ENCODE measurements at regions not wholly inside any gene's neighbourhood (a gene's known extent, or its start where the extent isn't known, plus 50 kb on each side); places are given as distances from the start of the nearest gene placed in this dataset.

GRCh38 chr10:111458256-111458655, 381.4 kb downstream of the ADRA2A start:
- no peaks in the 10 kb centered on the region for H3K9me3 ChIP-seq
- H3K4me1 ChIP-seq, result peaks cover 0 to 16% (median 0%) of the 10 kb centered on the region in 4 donors
- no peaks in the 10 kb centered on the region for H3K27me3 ChIP-seq
- WGBS, 2 donors, result 54 to 56% methylated on average over 1 of the region's 1 CpG
- TF ChIP-seq EP300 (IDR thresholded peaks at IDR 0.05), result no peak
- TF ChIP-seq POLR2A (IDR thresholded peaks at IDR 0.05), result no peak
- TF ChIP-seq CTCF (IDR thresholded peaks at IDR 0.05), result no peak
- no peaks in the 10 kb centered on the region for H3K36me3 ChIP-seq
- DNase-seq (ENCODE audit: low spot score in 2 of 2), result no peak
- H3K4me3 ChIP-seq, result no peak overlapping the region
- H3K27ac ChIP-seq, result no peak overlapping the region

- WGBS, 2 donors, result 88 to 91% methylated on average over 2 of the region's 2 CpGs
- Histone ChIP-seq H3K4me3 (no peak overlapping the region), H3K36me3 (no peaks in the 10 kb centered on the region)
These were observed 383.1 kb downstream of the ADRA2A start for GRCh38 chr10:111459967-111460366.

GRCh38 chr10:111472445-111472844, 395.6 kb downstream of the ADRA2A start:
- Histone ChIP-seq H3K9me3 (no peaks in the 10 kb centered on the region), H3K4me1 (no peaks in the 10 kb centered on the region), H3K4me3 (no peak overlapping the region), H3K27ac (no peak overlapping the region), H3K27me3 (no peaks in the 10 kb centered on the region), H3K36me3 (no peaks in the 10 kb centered on the region)
- WGBS, 2 donors, result 85 to 93% methylated on average over 7 of the region's 7 CpGs
- no peak for TF ChIP-seq CTCF (IDR thresholded peaks at IDR 0.05)
- no peak for TF ChIP-seq POLR2A (IDR thresholded peaks at IDR 0.05)
- TF ChIP-seq EP300 (IDR thresholded peaks at IDR 0.05), result no peak
- no peak for DNase-seq (ENCODE audit: low spot score in 2 of 2)

More at GRCh38 chr10:111459967-111460366, 383.1 kb downstream of the ADRA2A start:
- TF ChIP-seq CTCF (IDR thresholded peaks at IDR 0.05) (no peak), EP300 (IDR thresholded peaks at IDR 0.05) (no peak), POLR2A (IDR thresholded peaks at IDR 0.05) (no peak)
- no peak for DNase-seq (ENCODE audit: low spot score in 2 of 2)
- no peak overlapping the region for H3K27ac ChIP-seq
- H3K9me3 ChIP-seq, result no peaks in the 10 kb centered on the region
- peaks cover 0 to 16% (median 0%) of the 10 kb centered on the region in 4 donors for H3K4me1 ChIP-seq
- no peaks in the 10 kb centered on the region for H3K27me3 ChIP-seq

GRCh38 chr10:111473361-111473760, 396.5 kb downstream of the ADRA2A start:
- H3K9me3 ChIP-seq, result no peaks in the 10 kb centered on the region
- no peak overlapping the region for H3K27ac ChIP-seq
- WGBS, 2 donors, result 67% methylated on average over 3 of the region's 3 CpGs
- H3K4me3 ChIP-seq, result no peak overlapping the region
- no peaks in the 10 kb centered on the region for H3K36me3 ChIP-seq
- no peak for TF ChIP-seq CTCF (IDR thresholded peaks at IDR 0.05)
- no peak for TF ChIP-seq POLR2A (IDR thresholded peaks at IDR 0.05)
- no peak for TF ChIP-seq EP300 (IDR thresholded peaks at IDR 0.05)
- H3K4me1 ChIP-seq, result no peaks in the 10 kb centered on the region
- H3K27me3 ChIP-seq, result no peaks in the 10 kb centered on the region
- no peak for DNase-seq (ENCODE audit: low spot score in 2 of 2)

- no peak overlapping the region for H3K27ac ChIP-seq
- H3K27me3 ChIP-seq, result no peaks in the 10 kb centered on the region
- no peak for DNase-seq (ENCODE audit: low spot score in 2 of 2)
- WGBS, 2 donors, result 79 to 89% methylated on average over 4 of the region's 4 CpGs
- H3K4me1 ChIP-seq, result no peaks in the 10 kb centered on the region
- TF ChIP-seq POLR2A (IDR thresholded peaks at IDR 0.05), result no peak
- no peak for TF ChIP-seq CTCF (IDR thresholded peaks at IDR 0.05)
- no peak for TF ChIP-seq EP300 (IDR thresholded peaks at IDR 0.05)
- no peaks in the 10 kb centered on the region for H3K36me3 ChIP-seq
- H3K4me3 ChIP-seq, result no peak overlapping the region
- no peaks in the 10 kb centered on the region for H3K9me3 ChIP-seq
These were observed 398.0 kb downstream of the ADRA2A start for GRCh38 chr10:111474786-111475185.
